ENCODE measurements at regions not wholly inside any gene's neighbourhood (a gene's known extent, or its start where the extent isn't known, plus 50 kb on each side); places are given as distances from the start of the nearest gene placed in this dataset.

GRCh38 chr2:550860-551567, 126.2 kb downstream of the TMEM18 start:
- no peak for DNase-seq (ENCODE audit: low read depth in 2 of 2)

- no peak for DNase-seq (ENCODE audit: low read depth in 2 of 2)
These were observed 131.2 kb downstream of the TMEM18 start for GRCh38 chr2:545711-546650.

- no peak for DNase-seq (ENCODE audit: low read depth in 2 of 2)
These were observed 132.0 kb downstream of the TMEM18 start for GRCh38 chr2:545228-545627.

GRCh38 chr2:538646-539045, 138.6 kb downstream of the TMEM18 start:
- DNase-seq (ENCODE audit: low read depth in 2 of 2): no peak

- DNase-seq (ENCODE audit: low read depth in 2 of 2): no peak
These were observed 142.0 kb downstream of the TMEM18 start for GRCh38 chr2:535222-535621.

- DNase-seq (ENCODE audit: low read depth in 2 of 2): no peak
These were observed 147.4 kb downstream of the TMEM18 start for GRCh38 chr2:529852-530251.

GRCh38 chr2:529424-529823, 147.8 kb downstream of the TMEM18 start:
- DNase-seq (ENCODE audit: low read depth in 2 of 2): no peak

- DNase-seq (ENCODE audit: low read depth in 2 of 2): no peak
These were observed 149.6 kb downstream of the TMEM18 start for GRCh38 chr2:527581-527980.

- no peak for DNase-seq (ENCODE audit: low read depth in 2 of 2)
These were observed 150.3 kb downstream of the TMEM18 start for GRCh38 chr2:526918-527317.

GRCh38 chr2:525611-526010, 151.6 kb downstream of the TMEM18 start:
- DNase-seq (ENCODE audit: low read depth in 2 of 2): no peak

- no peak for DNase-seq (ENCODE audit: low read depth in 2 of 2)
These were observed 152.2 kb downstream of the TMEM18 start for GRCh38 chr2:525021-525420.

GRCh38 chr2:524442-524841, 152.8 kb downstream of the TMEM18 start:
- no peak for DNase-seq (ENCODE audit: low read depth in 2 of 2)

GRCh38 chr2:523698-524270, 153.4 kb downstream of the TMEM18 start:
- no peak for DNase-seq (ENCODE audit: low read depth in 2 of 2)

GRCh38 chr2:522776-523175, 154.4 kb downstream of the TMEM18 start:
- no peak for DNase-seq (ENCODE audit: low read depth in 2 of 2)

- no peak for DNase-seq (ENCODE audit: low read depth in 2 of 2)
These were observed 155.2 kb downstream of the TMEM18 start for GRCh38 chr2:521853-522530.

- no peak for DNase-seq (ENCODE audit: low read depth in 2 of 2)
These were observed 156.4 kb downstream of the TMEM18 start for GRCh38 chr2:520663-521340.

- DNase-seq (ENCODE audit: low read depth in 2 of 2): no peak
These were observed 160.3 kb downstream of the TMEM18 start for GRCh38 chr2:516944-517343.

GRCh38 chr2:516131-516530, 161.1 kb downstream of the TMEM18 start:
- no peak for DNase-seq (ENCODE audit: low read depth in 2 of 2)

GRCh38 chr2:515441-516127, 161.6 kb downstream of the TMEM18 start:
- no peak for DNase-seq (ENCODE audit: low read depth in 2 of 2)

GRCh38 chr2:513981-514706, 163.1 kb downstream of the TMEM18 start:
- no peak for DNase-seq (ENCODE audit: low read depth in 2 of 2)
